HG03342 (cell line): ENCODE measurements at regions not wholly inside any gene's neighbourhood (a gene's known extent, or its start where the extent isn't known, plus 50 kb on each side); places are given as distances from the start of the nearest gene placed in this dataset.
"Not testable (repeated sequence)": the region's sequence is repeated elsewhere in the genome, so short reads cannot be mapped to it uniquely, and the experiment has no call there.

Experiments
- ATAC-seq: cut with Tn5 transposase; IDR thresholded peaks from one replicate; pipeline ENCODE4 v1.9.1; 2021; ENCODE audit warnings: mild to moderate bottlenecking, moderate library complexity; ENCODE audit not compliant: unreplicated experiment

- ATAC-seq: no peak
Measured at GRCh38 chr5:74465724-74466123, 174.8 kb downstream of the ENC1 start.

DNA sequence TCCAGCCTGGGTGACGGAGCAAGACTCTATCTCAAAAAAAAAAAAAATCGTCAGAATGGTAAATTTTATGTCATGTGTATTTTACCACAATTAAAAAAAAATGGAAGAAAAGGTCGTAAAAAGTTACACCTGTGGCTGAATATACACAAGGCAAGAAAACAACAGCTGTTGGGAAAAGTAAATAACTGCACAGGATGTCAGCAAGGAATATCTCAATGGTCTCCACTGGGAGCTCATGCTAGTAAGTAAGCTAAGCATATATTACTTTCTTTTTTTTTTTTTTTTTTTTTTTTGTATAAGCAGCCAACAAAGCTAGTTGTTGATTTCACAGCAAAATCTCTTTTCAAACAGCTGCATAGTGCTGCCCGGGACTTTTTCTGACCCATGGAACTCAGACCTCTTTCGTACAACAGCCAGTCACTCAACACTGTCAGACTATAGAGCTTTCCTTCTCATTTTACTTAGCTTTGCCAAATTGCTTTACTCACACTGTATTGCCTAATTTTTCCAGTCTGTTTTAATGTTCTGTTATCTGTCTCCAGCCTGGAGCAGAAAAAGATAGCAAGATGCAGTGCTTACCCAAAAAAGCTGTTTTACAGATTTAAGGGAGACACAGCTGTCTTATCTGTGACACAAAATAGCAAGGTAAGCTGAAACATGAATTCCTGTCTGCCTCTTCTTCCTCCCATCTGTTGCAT lies 175.9 kb downstream of the ENC1 start:
- ATAC-seq: no peak

DNA sequence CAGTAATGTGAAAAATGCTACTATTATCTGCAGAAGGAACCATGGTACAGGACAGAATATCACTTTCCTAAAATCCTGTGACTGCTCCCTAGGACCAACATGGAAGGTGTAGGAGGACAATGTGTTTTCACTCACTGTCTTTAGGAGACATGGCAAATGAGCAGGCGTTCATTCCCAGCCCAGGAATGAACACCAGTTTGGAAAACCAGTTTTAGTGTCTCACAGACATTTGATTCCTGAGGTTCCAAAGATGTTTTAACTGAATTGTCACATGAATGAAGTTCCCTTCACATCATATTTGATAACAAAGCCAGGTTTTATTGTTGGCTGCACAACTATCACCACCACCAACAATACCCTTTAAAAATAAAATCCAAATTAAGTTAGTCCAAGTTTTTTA lies 178.2 kb downstream of the ENC1 start:
- ATAC-seq: no peak

GRCh38 chr5:74461251-74461650 lies 179.3 kb downstream of the ENC1 start:
- ATAC-seq: no peak

GRCh38 chr5:74460694-74461093 lies 179.8 kb downstream of the ENC1 start:
- ATAC-seq: no peak

DNA sequence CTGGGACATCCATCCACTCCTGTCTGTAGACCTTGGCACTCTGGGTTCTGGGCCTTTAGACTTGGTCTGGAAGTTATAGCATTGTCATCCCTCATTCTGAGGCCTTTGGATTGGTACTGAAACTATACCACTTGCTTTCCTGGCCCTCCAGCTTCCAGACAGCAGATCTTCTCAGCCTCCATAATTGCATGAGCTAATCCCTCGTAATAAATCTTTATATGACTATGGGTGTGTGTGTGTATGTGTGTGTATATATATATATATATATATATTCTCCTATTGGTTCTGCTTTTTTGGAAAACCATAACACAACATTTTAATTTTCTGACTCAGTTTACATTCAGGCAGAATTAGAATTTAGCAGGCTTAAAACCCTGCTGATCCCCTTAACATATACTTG lies 180.5 kb downstream of the ENC1 start:
- ATAC-seq: no peak

DNA sequence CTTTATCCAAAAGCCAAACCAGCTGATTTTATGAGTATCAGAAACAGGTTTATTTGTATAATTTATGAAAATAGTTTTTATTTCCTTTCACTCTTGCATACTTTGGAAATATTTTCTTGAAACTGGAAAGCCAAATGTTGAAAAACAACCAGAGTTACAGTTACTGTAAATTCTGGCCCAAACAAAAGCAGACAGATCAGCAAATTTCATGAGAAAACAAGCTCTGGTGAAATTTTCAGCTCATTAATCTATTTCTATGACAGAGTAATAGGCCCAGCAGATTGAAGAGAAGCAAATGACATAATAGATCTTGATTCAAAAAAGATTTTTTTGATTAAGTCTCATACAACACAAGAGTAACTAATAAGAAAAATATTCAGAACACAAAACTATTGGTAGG lies 182.7 kb downstream of the ENC1 start:
- ATAC-seq: no peak

- no peak for ATAC-seq
Measured at GRCh38 chr5:74454263-74455030, 186.1 kb downstream of the ENC1 start.

DNA sequence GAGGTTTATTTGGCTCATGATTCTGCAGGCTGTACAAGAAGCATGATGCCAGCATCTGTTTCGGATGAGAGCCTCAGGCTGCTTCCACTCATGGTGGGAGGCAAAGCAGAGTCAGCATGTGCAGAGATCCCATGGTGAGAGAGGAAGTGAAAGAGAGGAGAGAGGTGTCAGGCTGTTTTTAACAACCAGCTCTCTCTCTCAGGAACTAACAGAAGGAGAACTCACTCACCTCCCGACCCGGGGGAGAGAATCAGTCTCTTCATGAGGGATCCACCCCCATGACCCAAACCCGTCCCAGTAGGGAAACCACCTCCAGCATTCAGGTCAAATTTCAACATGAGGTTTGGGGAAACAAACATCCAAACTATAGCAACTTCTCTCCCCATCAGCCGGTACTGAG lies 187.7 kb downstream of the ENC1 start:
- no peak for ATAC-seq

DNA sequence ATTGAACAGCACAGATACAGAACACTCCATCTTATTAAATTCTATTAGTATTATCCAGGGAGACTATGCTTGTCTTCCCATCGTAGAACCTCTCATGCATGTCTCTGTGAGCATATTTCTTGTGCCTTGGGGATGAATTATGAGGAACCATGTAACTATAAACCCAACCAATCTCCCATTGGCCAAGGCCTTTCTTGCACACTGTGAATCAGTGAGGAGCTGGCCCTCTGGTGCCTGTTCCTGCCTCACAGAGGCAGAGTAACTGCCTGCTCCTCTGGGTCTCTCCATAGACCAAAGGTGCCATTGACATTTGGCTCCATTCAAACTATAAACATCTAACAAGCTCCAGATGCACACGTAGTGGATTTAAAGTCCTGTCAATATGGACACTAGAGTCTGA lies 190.4 kb downstream of the ENC1 start:
- no peak for ATAC-seq

DNA sequence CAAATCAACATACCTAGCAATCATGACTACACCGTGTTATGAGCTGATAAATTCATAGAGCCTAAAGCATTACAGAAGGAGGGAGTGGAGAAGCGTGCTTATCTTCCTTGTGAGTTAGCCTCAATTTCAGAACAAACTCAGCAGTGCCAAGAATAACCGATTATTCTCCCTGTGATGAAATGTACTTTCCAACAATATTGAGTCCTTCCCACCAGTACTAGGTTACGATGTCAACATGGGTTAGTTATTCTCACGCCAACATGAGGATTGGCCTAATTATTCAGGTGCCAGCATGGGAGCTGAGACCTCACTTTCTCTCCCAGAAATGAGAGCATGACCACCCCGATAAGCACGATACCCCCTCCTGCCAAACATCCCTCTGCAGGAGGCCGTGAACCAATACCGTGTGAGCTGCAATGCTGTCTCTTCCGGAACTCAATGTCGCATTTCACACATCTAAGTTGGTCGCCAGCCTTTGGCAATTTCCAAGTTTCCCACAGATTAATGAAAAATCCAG lies 193.7 kb downstream of the ENC1 start:
- no peak for ATAC-seq

DNA sequence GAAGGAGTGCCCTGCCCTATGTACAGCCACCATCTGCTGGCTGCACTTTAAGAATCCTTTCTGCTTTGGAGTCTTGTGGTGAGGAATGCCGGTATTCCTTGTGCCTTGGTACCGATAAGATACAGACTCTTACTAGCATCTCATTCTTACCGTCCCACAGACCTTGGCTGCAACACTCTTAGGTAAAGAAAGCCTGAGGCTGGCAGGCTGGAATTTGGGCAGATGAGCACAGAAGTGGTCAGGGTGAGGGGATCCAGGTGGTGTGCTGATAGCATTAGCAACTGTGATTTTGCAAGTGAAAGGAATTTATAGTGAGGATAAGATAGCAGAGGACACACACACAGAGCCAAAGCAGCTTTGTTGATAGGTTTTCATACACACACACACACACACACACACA lies 198.1 kb downstream of the ENC1 start:
- no peak for ATAC-seq

DNA sequence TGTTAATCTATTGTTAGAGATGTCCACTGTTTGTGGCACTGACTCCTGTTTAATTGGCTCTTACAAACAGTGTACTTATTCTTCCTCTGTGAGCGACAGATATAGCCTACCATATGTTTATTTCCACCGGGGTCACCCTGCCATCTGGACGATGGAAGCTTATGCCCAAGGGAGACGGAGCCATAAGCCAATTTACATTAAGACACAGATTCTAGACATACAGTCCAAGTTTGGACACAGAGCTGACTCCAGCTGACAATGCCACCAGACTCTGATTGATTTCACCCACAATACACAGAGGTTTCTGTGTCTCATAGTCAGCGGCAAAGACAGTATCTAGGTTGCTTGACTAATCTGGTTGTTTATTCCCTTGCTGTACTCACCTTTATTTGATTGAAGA lies 198.9 kb downstream of the ENC1 start:
- no peak for ATAC-seq

DNA sequence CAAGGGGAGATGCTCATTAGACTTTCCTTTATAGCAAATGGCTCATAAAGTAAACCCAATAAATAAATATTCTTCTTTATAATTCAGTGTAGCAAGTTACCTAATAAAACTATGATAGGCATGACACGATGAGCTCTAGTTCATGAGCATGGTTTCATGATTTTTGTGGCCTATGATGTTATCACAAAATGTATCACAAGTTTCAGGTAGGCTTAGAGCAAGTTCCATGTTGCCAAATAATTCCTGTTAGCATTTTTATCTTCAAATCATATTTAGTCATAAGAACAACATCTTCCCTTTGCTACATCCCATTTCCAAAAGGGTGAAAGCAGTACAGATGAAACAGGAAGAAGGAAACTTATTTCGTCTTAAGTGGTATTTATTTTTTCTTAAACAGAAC lies 200.2 kb downstream of the ENC1 start:
- ATAC-seq: no peak

DNA sequence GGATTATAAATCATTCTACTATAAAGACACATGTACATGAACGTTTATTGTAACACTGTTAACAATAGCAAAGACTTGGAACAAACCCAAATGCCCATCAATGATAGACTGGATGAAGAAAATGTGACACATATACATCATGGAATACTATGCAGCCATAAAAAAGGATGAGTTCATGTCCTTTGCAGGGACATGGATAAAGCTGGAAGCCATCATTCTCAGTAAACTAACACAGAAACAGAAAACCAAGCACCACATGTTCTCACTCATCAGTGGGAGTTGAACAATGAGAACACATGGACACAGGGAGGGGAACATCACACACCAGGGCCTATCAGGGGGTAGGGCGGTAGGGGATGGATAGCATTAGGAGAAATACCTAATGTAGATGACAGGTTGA lies 202.7 kb downstream of the ENC1 start:
- not testable (repeated sequence) for ATAC-seq

DNA sequence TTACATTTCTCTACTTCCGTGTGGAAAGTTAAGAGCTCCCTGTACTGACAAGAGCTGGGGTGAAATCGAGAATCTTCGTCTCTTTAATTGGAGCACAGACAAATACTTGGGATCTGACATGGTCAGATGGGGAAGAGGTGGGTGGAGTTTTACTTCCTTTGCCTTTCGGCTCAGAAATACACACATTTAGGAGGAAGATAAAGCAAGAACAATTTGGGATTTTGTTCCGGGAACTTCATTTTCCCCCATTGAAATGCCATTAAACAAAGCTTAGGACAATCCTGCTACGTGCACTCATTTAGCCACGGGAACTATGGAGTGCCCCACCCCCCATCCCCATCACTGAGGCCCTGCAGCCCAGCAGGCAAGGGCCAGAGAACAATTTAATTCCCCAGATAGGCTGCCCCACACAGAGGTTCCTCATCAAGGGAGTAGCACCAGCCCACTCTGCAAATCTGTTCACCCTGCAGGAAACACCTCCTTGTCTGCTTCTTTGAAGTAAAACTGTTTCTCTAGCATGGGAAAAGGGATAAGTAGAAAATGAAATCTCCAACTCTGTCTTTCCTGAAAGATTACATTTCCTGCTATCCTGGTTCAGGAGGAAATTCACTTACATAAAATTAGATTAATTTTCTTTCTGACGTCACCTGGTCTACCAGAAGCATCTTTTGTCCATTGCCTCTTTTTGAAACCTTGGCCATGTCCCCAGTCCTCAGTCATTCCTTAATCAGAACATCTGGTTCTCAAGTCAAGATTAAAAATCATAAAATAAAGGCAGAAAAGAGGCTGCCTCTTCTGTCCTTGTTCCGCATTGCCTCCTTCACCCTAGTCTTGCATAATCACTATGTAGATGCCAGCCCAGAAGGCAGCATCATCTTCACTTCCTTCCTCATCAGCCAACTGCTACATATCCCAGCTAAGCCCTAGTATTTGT lies 206.4 kb downstream of the ENC1 start:
- no peak for ATAC-seq

DNA sequence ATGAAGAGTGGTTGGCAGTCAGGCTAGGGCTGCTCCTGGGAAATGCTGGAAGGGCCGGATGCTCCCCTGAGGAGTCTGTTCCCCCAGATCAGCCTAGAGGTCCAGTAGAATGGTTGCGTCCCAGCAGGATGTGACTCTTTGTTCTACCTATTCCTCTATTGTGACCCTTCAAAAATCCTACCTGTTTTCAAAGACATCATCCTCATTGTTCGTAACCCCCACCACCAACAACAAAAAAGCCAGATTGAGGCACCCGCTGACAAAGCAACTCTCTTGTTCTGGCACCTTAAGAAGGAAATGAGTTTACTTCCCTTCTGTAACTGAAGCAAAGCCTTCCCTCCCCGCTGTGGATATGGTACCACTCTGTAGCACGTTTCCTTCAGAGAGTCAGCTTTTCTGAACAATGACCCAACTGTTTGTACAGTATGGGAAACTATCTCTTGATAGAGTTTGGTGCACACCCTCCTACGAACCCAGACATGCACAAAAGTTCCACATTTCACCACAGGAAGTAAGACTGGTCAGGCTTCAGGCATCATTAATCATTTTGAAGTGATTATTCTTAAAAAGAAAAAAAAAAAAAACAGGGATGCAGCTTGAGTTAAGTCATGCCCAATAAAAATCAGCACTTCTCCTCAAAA lies 207.2 kb downstream of the ENC1 start:
- ATAC-seq: peak; percentile 63

DNA sequence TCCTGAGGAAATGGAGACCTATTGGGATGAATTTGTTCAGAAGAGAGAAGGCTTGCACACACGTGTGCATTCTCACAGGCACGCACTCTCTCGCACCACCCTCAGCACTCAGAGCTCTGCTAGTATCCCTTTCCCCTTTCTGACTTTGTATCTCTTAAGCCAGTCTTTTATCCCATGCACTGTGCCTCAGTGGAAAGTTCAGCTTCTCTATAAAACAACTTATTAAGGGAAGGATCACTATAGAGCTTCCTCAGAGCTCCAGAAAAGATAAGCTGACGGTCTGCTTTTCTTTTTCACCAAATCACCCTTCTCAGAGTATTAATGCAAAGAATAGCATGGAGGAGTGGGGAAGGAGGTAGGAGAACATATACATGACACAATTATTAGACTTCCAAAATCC lies 207.8 kb downstream of the ENC1 start:
- ATAC-seq: no peak

DNA sequence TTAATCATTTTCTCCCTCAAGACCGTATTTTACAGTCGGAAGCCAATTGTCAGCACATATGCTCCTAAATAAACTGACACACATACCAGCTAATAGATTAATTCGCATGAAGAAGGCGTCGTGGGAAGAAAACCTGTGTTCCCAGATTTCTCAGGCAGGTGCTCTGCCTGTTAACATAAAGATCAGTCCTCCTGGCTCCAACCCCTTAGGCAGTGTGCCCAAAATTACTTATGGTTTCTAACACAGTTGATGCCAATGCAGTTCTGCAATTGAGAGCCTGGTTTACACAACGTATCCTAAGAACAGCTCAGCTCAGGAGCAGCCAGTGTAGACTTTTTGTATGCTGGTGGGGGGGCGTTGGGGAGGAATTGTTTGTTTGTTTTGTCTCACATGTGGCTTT lies 208.3 kb downstream of the ENC1 start:
- ATAC-seq: no peak

GRCh38 chr5:74431290-74431669 lies 209.2 kb downstream of the ENC1 start:
- ATAC-seq: no peak
